ENCODE measurements at regions not wholly inside any gene's neighbourhood (a gene's known extent, or its start where the extent isn't known, plus 50 kb on each side); places are given as distances from the start of the nearest gene placed in this dataset.

DNA sequence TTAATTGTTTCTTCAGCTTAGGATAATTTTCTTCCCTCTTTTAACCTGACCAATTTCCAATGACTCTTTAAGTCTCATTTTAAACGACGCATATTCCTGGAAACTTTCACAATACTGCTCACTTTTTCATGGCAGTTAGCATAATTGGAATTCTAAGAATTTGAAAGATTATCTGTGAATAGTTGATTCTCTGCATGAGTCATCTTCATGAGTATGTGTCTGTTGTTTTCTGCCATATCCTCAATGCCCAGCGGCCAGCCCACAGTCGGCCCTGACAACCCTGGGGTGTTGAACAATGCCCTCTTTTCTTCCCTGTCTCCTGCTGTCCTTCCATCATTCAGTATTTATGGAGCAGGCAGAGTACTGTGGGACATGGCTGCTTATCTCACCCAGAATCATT lies 554.2 kb downstream of the CDH26 start:
- Mint-ChIP-seq H3K4me1 (ENCODE audit: low read depth, unreplicated experiment) (peaks cover 19% of the 10 kb centered on the region), H3K36me3 (ENCODE audit: low read depth, unreplicated experiment) (no peaks in the 10 kb centered on the region), H3K27ac (ENCODE audit: unreplicated experiment) (peak overlapping the region; percentile 79), H3K9me3 (ENCODE audit: unreplicated experiment) (no peaks in the 10 kb centered on the region), H3K4me3 (ENCODE audit: unreplicated experiment) (no peak overlapping the region), H3K27me3 (ENCODE audit: low read depth, unreplicated experiment) (peaks cover 5% of the 10 kb centered on the region)
- Histone ChIP-seq H3K9me3 (ENCODE audit: insufficient read depth, low read depth, low read length) (no peaks in the 10 kb centered on the region), H3K27me3 (ENCODE audit: insufficient read depth, low read length) (no peaks in the 10 kb centered on the region), H3K36me3 (ENCODE audit: insufficient read depth, low read length) (no peaks in the 10 kb centered on the region), H3K4me3 (ENCODE audit: insufficient read depth, low read depth, low read length) (no peak overlapping the region), H3K4me1 (ENCODE audit: insufficient read depth, low read length) (no peaks in the 10 kb centered on the region), H3K4me2 (ENCODE audit: low read length) (peak overlapping the region; percentile 62), H4K20me1 (ENCODE audit: insufficient read depth, low read length) (no peaks in the 10 kb centered on the region), H3K27ac (ENCODE audit: low read depth, low read length) (no peak overlapping the region), H2AFZ (ENCODE audit: low read depth, low read length) (no peak overlapping the region), H3K9ac (ENCODE audit: low read length) (no peak overlapping the region), H3K79me2 (ENCODE audit: insufficient read depth, low read length) (no peaks in the 10 kb centered on the region)
- TF ChIP-seq CTCF (IDR thresholded peaks at IDR 0.05; ENCODE audit: insufficient read depth, low read depth, low read length) = no peak
- no peak for TF ChIP-seq EZH2 (IDR thresholded peaks at IDR 0.05; ENCODE audit: insufficient read depth, low read length)
- peak; percentile 5 for FAIRE-seq
- peak; percentile 64 for DNase-seq (ENCODE audit: low read depth)

DNA sequence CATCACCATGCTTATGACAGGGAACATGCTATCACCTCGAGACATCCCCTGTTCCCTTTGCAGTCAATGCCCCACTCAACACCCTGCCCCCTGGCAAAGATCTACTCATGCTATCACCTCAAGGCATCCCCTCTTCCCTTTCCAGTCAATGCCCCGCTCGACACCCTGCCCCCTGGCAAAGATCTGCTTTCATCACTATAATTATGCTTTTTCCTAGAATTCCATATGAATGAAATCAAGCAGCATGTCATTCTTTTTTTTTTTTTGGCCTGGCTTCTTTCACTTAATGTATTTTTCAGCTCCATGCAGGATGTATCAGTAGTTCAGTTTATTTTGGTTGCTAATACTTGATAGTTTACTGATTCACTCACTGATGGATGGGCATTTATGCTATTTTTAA lies 554.9 kb downstream of the CDH26 start:
- H3K9ac ChIP-seq (ENCODE audit: low read length) = no peak overlapping the region
- H3K9me3 ChIP-seq (ENCODE audit: insufficient read depth, low read depth, low read length) = no peaks in the 10 kb centered on the region
- no peak for DNase-seq (ENCODE audit: low read depth)
- TF ChIP-seq EZH2 (IDR thresholded peaks at IDR 0.05; ENCODE audit: insufficient read depth, low read length) = no peak
- TF ChIP-seq CTCF (IDR thresholded peaks at IDR 0.05; ENCODE audit: insufficient read depth, low read depth, low read length) = no peak
- Mint-ChIP-seq H3K4me1 (ENCODE audit: low read depth, unreplicated experiment) (peaks cover 24% of the 10 kb centered on the region), H3K27ac (ENCODE audit: unreplicated experiment) (peak overlapping the region; percentile 79), H3K27me3 (ENCODE audit: low read depth, unreplicated experiment) (peaks cover 5% of the 10 kb centered on the region), H3K9me3 (ENCODE audit: unreplicated experiment) (no peaks in the 10 kb centered on the region), H3K36me3 (ENCODE audit: low read depth, unreplicated experiment) (no peaks in the 10 kb centered on the region), H3K4me3 (ENCODE audit: unreplicated experiment) (no peak overlapping the region)
- H3K27me3 ChIP-seq (ENCODE audit: insufficient read depth, low read length) = no peaks in the 10 kb centered on the region
- H3K4me2 ChIP-seq (ENCODE audit: low read length) = no peak overlapping the region
- H3K79me2 ChIP-seq (ENCODE audit: insufficient read depth, low read length) = no peaks in the 10 kb centered on the region
- H3K27ac ChIP-seq (ENCODE audit: low read depth, low read length) = no peak overlapping the region
- H2AFZ ChIP-seq (ENCODE audit: low read depth, low read length) = no peak overlapping the region
- no peaks in the 10 kb centered on the region for H3K36me3 ChIP-seq (ENCODE audit: insufficient read depth, low read length)
- no peaks in the 10 kb centered on the region for H4K20me1 ChIP-seq (ENCODE audit: insufficient read depth, low read length)
- no peak for FAIRE-seq
- no peak overlapping the region for H3K4me3 ChIP-seq (ENCODE audit: insufficient read depth, low read depth, low read length)
- no peaks in the 10 kb centered on the region for H3K4me1 ChIP-seq (ENCODE audit: insufficient read depth, low read length)

- no peak overlapping the region for H3K4me2 ChIP-seq (ENCODE audit: low read length)
- DNase-seq (ENCODE audit: low read depth) (no peak), FAIRE-seq (no peak)
- H2AFZ ChIP-seq (ENCODE audit: low read depth, low read length) = no peak overlapping the region
- H4K20me1 ChIP-seq (ENCODE audit: insufficient read depth, low read length) = no peaks in the 10 kb centered on the region
- H3K4me3 Mint-ChIP-seq (ENCODE audit: unreplicated experiment) = no peak overlapping the region
- no peaks in the 10 kb centered on the region for H3K9me3 ChIP-seq (ENCODE audit: insufficient read depth, low read depth, low read length)
- H3K4me1 Mint-ChIP-seq (ENCODE audit: low read depth, unreplicated experiment) = peaks cover 24% of the 10 kb centered on the region
- no peaks in the 10 kb centered on the region for H3K27me3 Mint-ChIP-seq (ENCODE audit: low read depth, unreplicated experiment)
- H3K4me1 ChIP-seq (ENCODE audit: insufficient read depth, low read length) = no peaks in the 10 kb centered on the region
- H3K36me3 Mint-ChIP-seq (ENCODE audit: low read depth, unreplicated experiment) = no peaks in the 10 kb centered on the region
- H3K9ac ChIP-seq (ENCODE audit: low read length) = no peak overlapping the region
- H3K27ac Mint-ChIP-seq (ENCODE audit: unreplicated experiment) = no peak overlapping the region
- H3K4me3 ChIP-seq (ENCODE audit: insufficient read depth, low read depth, low read length) = no peak overlapping the region
- H3K79me2 ChIP-seq (ENCODE audit: insufficient read depth, low read length) = no peaks in the 10 kb centered on the region
- no peak overlapping the region for H3K27ac ChIP-seq (ENCODE audit: low read depth, low read length)
- no peaks in the 10 kb centered on the region for H3K27me3 ChIP-seq (ENCODE audit: insufficient read depth, low read length)
- TF ChIP-seq CTCF (IDR thresholded peaks at IDR 0.05; ENCODE audit: insufficient read depth, low read depth, low read length) (no peak), EZH2 (IDR thresholded peaks at IDR 0.05; ENCODE audit: insufficient read depth, low read length) (no peak)
- no peaks in the 10 kb centered on the region for H3K36me3 ChIP-seq (ENCODE audit: insufficient read depth, low read length)
- no peaks in the 10 kb centered on the region for H3K9me3 Mint-ChIP-seq (ENCODE audit: unreplicated experiment)
Observed at GRCh38 chr20:60516442-60516841, 558.2 kb downstream of the CDH26 start.

All from astrocyte (in vitro differentiated cells and primary cell).